GM18505 (cell line): ENCODE measurements at regions not wholly inside any gene's neighbourhood (a gene's known extent, or its start where the extent isn't known, plus 50 kb on each side); places are given as distances from the start of the nearest gene placed in this dataset.

ENCODE experiments used
- ATAC-seq: cut with Tn5 transposase; IDR thresholded peaks from one replicate; pipeline ENCODE4 v1.9.1; 2021; ENCODE audit not compliant: unreplicated experiment
- POLR2A ChIP-seq: IDR thresholded peaks from 4 replicates; pipeline ENCODE4 v1.6.1; 2011; ENCODE audit warnings: borderline replicate concordance; ENCODE audit not compliant: insufficient read depth, insufficient read length; ENCODE audit errors: extremely low read depth

DNA sequence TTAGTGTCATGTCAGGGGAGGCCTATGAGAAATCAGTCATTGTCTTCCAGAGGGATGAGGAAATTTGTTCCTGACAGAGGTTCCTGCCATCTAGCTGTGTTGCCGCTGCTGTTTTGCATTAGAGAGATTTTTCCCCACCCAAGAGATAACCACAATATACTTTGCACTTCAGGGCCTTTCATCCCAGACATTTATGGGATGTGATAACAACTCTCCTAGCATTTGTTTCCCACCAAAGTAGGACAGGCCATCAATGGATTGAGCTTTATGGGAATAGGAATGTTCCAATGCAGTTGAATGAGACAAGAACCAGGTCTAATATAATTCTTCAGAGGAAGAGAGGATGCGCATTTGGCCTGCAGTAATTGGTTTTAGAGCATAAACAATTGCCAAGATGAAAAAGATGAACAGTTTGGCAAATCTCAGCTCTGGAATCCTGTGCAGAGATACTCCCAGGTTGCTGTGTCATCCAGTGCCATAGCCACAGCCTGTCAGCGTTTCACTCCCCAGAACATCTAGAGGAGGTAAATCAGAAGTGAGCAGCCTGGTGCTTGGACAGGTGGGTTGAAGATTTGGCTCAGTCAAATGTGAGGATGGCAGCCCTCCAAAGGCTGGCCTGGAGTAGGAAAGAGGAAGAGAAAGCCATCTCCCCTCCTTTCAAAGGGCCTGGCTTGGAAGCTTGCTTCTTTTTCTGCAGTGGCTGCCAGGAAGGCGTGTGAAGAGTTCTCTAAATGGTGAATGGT, 93.7 kb upstream of the SETBP1 start:
- TF ChIP-seq POLR2A = no peak
- no peak for ATAC-seq

- ATAC-seq = no peak
- no peak for TF ChIP-seq POLR2A
Observed at GRCh38 chr18:44588508-44588907, 92.2 kb upstream of the SETBP1 start.

DNA sequence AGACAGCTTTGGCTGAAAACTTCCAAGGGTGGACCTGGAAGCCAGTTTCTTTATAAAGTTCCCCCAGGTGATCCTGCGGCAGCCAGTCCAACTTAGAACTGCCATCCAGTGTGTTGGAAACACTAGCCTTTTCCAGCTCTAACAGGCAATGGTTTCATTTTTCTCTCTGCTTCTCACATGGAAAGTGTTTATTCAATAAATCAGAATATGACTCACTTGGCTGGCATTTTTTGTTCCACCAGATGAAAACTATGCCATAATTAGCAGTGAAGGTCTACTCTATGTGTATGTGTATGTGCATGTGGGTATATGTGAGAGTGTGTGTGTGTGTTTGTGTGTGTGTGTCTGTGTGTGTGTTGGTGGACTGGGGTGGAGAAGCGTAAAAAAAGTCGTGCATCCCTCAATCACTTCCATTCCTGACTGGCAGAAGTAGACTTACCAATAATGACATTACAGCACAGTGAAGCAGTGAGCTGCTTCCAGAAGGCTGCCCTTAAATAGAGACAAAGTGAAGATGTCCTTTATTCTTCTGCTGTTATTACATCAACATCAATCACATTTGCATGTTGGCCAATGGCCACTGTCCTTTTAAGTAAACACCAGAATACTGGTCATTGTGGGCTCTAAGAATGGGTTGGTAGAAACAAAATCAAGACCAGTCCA, 90.9 kb upstream of the SETBP1 start:
- no peak for ATAC-seq
- no peak for TF ChIP-seq POLR2A

DNA sequence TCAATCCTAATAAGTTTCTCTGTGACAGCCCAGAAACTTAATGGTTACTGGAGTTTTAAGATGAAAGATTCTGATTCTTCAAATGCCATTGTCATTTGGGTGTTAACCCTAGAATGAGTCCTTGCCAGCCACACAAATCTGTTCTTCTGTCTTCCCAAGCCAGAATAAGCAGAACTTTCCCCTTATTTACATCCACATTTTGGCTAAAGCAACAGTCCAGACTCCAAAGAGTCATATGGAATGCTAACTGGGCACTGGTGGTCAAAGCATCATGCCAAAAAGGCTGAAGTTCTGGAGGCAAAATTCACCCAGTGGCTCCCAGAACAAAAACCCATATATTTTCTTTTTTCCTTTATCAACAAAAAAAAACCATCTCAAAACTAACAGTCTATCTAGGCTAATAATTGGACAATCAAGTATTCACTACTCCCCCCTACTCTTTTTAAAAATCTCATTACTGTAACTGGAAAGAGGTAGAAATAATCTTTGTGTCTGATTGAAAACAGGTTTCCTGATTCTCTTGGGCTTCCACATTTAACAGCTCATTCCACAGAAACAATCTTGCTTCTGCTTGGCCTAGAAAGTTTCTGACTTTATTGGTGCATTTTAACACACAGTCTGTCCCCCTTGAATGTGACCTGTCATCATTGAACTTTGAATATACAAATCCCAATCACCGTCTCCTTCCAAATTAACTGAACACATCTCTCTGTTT, 89.6 kb upstream of the SETBP1 start:
- no peak for TF ChIP-seq POLR2A
- ATAC-seq = no peak

DNA sequence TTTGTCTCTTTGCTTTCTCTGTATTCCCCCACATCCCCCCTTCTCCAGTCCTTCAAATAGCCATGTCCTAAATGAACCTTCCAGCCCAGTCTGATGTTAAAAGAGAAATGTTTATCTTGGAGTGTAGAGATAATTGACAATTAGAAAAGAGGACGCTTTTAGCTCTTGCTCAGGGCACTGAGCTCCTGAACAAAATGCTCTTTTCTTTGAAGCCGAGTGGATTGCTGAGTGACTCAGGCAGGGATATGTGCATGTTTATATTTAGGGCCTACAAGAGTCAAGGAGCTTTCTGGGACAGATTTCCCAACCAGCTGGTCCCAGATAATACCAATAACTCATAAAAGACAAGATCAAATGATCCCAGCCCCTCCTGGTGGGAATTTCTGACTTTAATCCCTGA, 88.0 kb upstream of the SETBP1 start:
- TF ChIP-seq POLR2A = no peak
- ATAC-seq = no peak

- TF ChIP-seq POLR2A = no peak
Observed at GRCh38 chr18:44594799-44595467, 85.8 kb upstream of the SETBP1 start.

DNA sequence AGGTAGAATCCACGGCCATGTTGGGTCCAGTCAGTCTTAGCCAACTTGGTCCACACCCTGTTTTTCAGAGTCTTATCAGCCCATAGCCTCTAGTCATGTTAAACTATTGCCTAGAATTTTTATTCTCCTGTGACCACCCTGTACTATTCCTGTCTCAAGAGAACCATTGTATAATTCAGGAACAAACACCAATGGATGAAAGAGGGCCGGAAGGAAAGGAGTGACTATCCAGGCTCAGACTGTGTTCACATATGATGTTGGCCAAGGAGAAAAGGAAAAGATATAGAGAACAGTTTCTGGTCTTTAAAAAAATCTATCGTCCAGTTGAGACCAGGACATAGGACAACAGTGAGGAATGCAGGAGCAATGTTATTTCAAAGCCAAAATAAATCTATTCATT, 82.9 kb upstream of the SETBP1 start:
- no peak for ATAC-seq
- no peak for TF ChIP-seq POLR2A

More at GRCh38 chr18:44594799-44595467, 85.8 kb upstream of the SETBP1 start:
- no peak for ATAC-seq

DNA sequence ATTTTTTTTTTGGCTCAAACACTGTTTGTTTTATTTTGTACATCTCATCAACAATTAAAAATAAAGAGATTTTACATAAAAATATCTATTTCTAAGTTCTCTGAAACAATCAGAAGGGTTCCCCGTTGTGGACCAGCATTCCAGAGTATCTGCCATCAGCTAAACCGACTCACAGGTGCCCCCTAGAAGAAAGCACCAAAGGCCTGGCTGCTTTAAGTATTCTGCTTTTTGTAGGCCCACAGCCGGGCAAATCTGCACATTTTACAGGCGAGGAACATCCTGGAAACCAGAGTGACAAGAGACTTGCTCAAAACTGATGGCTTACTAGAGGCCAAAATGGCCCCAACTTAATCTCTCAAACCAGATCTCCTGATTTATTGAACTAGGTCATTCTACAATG, 82.2 kb upstream of the SETBP1 start:
- no peak for ATAC-seq
- TF ChIP-seq POLR2A = no peak

- no peak for ATAC-seq
- no peak for TF ChIP-seq POLR2A
Observed at GRCh38 chr18:44599412-44599811, 81.3 kb upstream of the SETBP1 start.

DNA sequence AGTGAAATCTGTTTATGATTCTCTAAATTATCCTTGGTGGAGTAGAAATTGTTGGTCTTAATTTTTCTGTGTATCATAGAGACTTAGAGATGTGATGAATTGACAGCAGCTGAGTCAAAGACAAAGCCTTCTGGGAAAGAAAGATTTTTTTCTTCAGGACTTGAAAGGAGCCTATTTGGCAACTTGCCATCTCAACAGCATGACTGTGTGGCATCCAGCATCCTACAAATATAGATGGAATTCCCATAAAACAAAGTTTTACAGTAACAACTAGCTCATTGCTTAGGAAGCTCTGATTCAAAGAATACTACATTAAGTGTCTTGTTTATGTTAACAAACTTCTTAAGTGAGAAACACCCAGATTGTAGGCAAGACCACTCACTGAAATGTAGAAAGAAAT, 79.2 kb upstream of the SETBP1 start:
- no peak for TF ChIP-seq POLR2A
- no peak for ATAC-seq

- TF ChIP-seq POLR2A = no peak
- ATAC-seq = no peak
Observed at GRCh38 chr18:44602380-44602779, 78.3 kb upstream of the SETBP1 start.

- no peak for ATAC-seq
- no peak for TF ChIP-seq POLR2A
Observed at GRCh38 chr18:44602845-44603244, 77.8 kb upstream of the SETBP1 start.

- no peak for ATAC-seq
Observed at GRCh38 chr18:44609181-44609941, 71.3 kb upstream of the SETBP1 start.

GRCh38 chr18:44620812-44621211, 59.9 kb upstream of the SETBP1 start:
- no peak for TF ChIP-seq POLR2A
- no peak for ATAC-seq

More at GRCh38 chr18:44609181-44609941, 71.3 kb upstream of the SETBP1 start:
- TF ChIP-seq POLR2A = no peak
